Heart left ventricle (tissue), 13 donors: ENCODE measurements at regions not wholly inside any gene's neighbourhood (a gene's known extent, or its start where the extent isn't known, plus 50 kb on each side); places are given as distances from the start of the nearest gene placed in this dataset.

Experiments used
- POLR2A ChIP-seq, 2 donors: fragments of 450-650 bp; IDR thresholded peaks; one replicate each; pipeline ENCODE4 v1.6.1; 2017; ENCODE audit warnings: antibody characterized with exemption in 2 of 2, mild to moderate bottlenecking in 2 of 2, moderate library complexity in 2 of 2
- TF ChIP-seq, protein P1 (sequence below), 12 donors: fragments of 200-600 bp; sonication (generic) in 4 of 12; IDR thresholded peaks; one replicate each; pipeline versions ENCODE4 v1.5.0 to v1.8.0; 2018 to 2022; ENCODE audit warnings: antibody characterized with exemption in 12 of 12, mild to moderate bottlenecking in 5 of 12
- donor health status: ischemic (EF 13 %, LVEDD 7.1; RV severe dilation, severe dysfunction).
- donor health status: DM: no; HTN: yes; CAD: no.
- donor health status: DM: no; HTN: no; CAD: no.
- donor health status: ischemic (EF 25% LVEDD 6.9; RV normal size, moderate dysfunction).
- donor health status: ischemic (EF 25% LVEDD 5.7; RV mildly dilated, moderate dysfunction).
- donor health status: ischemic (EF 35%, LVEDD 5.7; RV mildly dilated, moderate dysfunction).
- donor health status: nonischemic (EF 11% LVEDD 7.7; RV severe dilation, severe dysfunction).
- donor health status: DM: yes; HTN: yes; CAD: no.
- donor health status: PGD.
- donor health status: ischemic (EF 29% LVEDD 5.4; RV normal size, mild dysfunction).
- donor health status: nonischemic (EF 23%, LVEDD 6.1; RV moderate dilation, normal function).

GRCh38 chr13:88369866-88370265 lies 698.7 kb downstream of the SLITRK5 start:
- no peak for TF ChIP-seq POLR2A (IDR thresholded peaks at IDR 0.05)
- TF ChIP-seq, protein P1, sequence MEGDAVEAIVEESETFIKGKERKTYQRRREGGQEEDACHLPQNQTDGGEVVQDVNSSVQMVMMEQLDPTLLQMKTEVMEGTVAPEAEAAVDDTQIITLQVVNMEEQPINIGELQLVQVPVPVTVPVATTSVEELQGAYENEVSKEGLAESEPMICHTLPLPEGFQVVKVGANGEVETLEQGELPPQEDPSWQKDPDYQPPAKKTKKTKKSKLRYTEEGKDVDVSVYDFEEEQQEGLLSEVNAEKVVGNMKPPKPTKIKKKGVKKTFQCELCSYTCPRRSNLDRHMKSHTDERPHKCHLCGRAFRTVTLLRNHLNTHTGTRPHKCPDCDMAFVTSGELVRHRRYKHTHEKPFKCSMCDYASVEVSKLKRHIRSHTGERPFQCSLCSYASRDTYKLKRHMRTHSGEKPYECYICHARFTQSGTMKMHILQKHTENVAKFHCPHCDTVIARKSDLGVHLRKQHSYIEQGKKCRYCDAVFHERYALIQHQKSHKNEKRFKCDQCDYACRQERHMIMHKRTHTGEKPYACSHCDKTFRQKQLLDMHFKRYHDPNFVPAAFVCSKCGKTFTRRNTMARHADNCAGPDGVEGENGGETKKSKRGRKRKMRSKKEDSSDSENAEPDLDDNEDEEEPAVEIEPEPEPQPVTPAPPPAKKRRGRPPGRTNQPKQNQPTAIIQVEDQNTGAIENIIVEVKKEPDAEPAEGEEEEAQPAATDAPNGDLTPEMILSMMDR (IDR thresholded peaks at IDR 0.05): no peak
